HL-60 (cell line): ENCODE measurements at regions not wholly inside any gene's neighbourhood (a gene's known extent, or its start where the extent isn't known, plus 50 kb on each side); places are given as distances from the start of the nearest gene placed in this dataset.
"Not testable (repeated sequence)": the region's sequence is repeated elsewhere in the genome, so short reads cannot be mapped to it uniquely, and the experiment has no call there.

Experiments
- CTCF ChIP-seq: IDR thresholded peaks from one replicate; pipeline ENCODE4 v1.5.1; 2011; ENCODE audit warnings: low read length, control low read depth, inconsistent platforms; ENCODE audit not compliant: insufficient read depth
- POLR2AphosphoS5 ChIP-seq: IDR thresholded peaks from 2 replicates; pipeline ENCODE4 v1.6.1; 2012; ENCODE audit warnings: low read depth

DNA sequence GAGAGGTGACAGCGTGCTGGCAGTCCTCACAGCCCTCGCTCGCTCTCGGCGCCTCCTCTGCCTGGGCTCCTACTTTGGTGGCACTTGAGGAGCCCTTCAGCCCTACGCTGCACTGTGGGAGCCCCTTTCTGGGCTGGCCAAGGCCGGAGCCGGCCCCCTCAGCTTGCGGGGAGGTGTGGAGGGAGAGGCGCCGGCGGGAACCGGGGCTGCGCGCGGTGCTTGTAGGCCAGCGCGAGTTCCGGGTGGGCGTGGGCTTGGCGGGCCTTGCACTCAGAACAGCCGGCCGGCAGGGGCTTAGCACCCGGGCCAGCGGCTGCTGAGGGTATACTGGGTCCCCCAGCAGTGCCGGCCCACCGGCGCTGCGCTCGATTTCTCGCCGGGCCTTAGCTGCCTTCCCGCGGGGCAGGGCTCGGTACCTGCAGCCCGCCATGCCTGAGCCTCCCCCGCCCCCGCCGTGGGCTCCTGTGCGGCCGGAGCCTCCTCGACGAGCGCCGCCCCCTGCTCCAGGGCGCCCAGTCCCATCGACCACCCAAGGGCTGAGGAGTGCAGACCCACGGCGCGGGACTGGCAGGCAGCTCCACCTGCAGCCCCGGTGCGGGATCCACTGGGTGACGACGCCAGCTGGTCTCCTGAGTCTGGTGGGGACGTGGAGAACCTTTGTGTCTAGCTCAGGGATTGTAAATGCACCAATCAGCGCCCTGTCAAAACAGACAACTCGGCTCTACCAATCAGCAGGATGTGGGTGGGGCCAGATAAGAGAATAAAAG, 661.0 kb downstream of the ETNK1 start:
- TF ChIP-seq CTCF, POLR2AphosphoS5: not testable (repeated sequence)
